Pons (tissue), 1 donor: ENCODE measurements at regions not wholly inside any gene's neighbourhood (a gene's known extent, or its start where the extent isn't known, plus 50 kb on each side); places are given as distances from the start of the nearest gene placed in this dataset.

ENCODE experiments used
- DNase-seq: peaks from one replicate; pipeline ENCODE4 v3.0.0-alpha.2; 2016; ENCODE audit warnings: low spot score

- no peak for DNase-seq
These were observed 157.7 kb downstream of the PAPSS1 start for GRCh38 chr4:107562316-107562715.

- DNase-seq: no peak
These were observed 158.6 kb downstream of the PAPSS1 start for GRCh38 chr4:107561481-107561880.

- no peak for DNase-seq
These were observed 160.4 kb downstream of the PAPSS1 start for GRCh38 chr4:107559653-107560052.

- no peak for DNase-seq
These were observed 167.7 kb downstream of the PAPSS1 start for GRCh38 chr4:107552306-107552705.

DNA sequence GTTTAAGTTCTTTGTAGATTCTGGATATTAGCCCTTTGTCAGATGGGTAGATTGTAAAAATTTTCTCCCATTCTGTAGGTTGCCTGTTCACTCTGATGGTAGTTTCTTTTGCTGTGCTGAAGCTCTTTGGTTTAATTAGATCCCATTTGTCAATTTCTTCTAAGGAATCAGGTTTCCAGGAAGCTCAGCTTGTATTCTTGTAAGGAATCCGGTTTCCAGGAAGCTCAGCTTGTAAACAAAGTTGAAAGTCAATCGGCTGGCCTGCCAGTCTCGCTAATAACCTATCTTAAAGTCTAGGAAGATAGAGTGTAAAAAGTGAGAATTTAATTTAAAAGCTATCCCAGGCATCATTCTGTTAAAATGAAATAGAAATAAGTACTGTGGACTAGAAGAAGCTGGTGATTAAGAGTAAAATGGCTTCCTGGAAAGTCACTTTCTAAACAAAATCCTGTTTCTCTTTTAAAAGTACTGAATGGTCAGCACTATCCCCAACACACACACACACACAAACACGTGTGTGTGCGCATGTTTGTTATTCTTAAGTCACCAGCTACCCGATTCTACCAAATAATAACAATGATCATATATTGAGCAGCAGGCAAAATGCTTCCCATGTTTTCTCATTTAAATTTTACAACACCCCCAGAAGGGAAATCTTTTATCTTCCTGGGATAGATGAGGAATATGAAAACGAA lies 171.7 kb downstream of the PAPSS1 start:
- DNase-seq: no peak

DNA sequence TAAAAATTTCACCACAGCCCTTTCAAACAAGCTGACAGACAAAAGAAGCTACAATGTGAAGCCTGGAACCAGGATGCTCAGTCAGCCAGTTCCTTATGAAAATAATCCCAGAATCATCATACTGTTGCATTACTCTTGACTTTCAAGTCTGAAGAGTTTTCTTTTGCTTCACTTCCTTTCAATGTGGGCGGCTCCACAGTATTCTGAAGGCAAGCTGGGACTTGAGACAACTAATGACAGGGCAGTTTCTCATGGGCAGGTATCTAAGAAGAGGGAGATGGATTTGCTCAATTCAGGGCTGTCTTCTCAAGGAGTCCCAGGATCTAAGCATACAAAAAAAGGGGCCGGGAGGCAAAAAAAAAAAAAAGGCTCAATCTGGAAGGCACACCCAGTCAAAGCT lies 173.4 kb downstream of the PAPSS1 start:
- DNase-seq: no peak

DNA sequence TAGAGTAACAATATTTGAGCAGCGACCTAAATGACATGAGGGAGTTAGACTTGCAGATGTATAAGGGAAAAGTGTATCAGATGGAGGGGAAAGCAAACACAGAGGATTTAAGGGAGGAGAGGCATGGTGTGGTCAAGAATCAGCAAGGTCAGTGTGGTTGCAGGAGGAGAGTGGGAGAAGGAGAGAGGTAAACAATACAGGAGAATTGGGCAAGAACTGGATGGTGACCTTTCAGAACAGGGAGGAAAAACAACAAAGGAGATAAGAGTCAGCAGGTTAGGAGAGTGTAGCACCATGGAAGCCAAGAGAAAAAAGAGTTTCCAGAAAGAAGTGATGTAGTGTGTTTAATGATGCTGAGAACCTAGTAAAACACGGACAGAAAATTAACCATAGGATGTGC lies 178.5 kb downstream of the PAPSS1 start:
- no peak for DNase-seq

DNA sequence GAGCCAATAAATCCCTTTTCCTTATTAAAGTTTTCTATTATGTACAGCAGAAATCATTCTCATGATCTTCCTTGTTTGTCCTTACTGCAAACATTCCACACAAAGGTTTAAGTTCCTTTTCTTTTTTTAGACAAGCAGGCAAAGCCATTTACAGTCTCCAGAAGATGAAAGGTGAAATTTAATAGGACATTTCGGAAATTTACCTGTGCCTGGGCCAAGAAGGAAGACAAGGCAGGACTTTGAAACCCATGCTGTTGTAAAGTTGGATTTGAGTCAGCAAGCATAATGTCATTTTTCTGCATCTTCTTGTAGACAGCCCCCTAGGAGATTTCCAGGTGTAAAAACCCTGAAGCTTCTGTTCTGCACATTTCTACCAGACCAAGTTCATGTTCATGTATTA lies 188.1 kb downstream of the PAPSS1 start:
- no peak for DNase-seq

GRCh38 chr4:107520368-107520767 lies 199.7 kb downstream of the PAPSS1 start:
- no peak for DNase-seq

GRCh38 chr4:107519053-107519452 lies 201.0 kb downstream of the PAPSS1 start:
- peak; percentile 45 for DNase-seq

DNA sequence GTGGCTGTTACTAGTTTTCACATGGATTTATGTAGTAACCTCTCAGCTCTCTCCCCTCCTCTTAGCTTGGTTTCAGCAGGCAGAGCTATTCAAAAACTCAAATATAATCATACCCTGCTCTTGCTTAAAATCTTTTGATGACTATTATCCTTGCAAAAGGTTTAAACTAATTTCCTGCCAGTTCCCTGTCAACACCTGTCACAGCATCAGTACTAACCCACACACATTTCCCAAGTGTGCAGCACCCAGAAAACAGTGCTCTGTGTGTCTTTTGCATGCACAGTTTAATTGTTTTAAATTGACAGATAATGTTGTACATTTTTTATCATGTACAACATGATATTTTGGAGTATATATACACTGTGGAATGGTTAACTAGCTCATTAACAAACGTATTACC lies 202.0 kb downstream of the PAPSS1 start:
- no peak for DNase-seq

DNA sequence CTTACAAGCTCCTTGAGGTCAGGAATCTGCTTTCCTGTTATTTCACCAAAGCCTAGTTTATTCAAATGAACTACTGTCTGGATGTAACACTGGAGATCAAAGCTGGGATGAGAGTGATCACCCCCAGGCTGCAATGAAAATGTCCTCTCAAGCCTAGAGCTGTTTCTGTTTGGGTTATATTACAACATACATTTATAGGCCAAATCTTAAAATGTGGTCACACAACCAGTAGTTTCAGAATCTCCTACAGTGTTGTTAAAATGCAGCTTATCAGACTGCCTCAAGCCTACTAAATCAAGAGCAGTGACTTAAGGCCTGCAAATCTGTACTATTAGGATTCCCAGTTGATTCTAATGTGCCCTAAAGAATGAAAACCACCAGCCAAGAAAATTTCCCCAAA lies 207.5 kb downstream of the PAPSS1 start:
- DNase-seq: no peak

- no peak for DNase-seq
These were observed 210.4 kb downstream of the PAPSS1 start for GRCh38 chr4:107509615-107510014.

DNA sequence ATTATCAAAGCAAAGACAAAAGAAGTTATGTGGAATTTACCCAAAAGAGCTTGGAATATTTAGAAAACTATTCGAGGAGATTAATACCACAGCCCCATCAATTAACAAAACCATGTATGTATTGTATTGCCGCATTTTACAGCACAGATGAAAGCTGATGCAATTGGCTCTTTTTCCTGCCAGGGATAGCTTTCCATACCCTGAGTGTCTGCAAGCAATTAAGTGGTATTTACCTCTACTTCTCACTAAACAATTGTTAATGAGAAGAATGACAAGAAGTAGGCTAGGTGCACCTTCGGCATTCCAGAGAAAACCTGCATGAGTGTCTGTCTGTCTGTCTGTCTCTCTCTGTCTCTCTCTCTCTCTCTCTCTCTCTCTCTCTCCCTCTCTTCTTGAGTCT lies 219.5 kb downstream of the PAPSS1 start:
- no peak for DNase-seq

DNA sequence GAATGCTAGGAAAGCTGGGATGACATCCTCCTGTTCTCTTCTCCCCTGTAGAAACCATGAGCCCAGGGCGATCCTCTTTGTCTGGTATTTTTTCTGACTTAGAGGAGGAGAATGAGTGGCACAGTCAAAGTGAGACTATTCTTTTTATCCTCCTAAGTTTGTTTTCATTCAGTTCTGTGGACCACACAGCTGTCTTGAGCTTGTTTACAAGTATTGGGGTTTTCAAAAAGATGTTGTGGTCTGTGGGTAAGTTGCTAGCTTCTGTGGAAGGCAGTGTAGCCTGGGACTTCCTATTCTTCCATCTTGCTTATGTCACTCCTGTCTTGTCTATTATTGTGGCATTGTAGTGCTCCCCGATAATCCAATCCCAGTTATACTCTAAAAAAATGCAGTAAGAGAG lies 223.0 kb downstream of the PAPSS1 start:
- DNase-seq: no peak

- DNase-seq: no peak
These were observed 227.5 kb downstream of the PAPSS1 start for GRCh38 chr4:107492566-107492965.

GRCh38 chr4:107490116-107490515 lies 229.9 kb downstream of the PAPSS1 start:
- no peak for DNase-seq

GRCh38 chr4:107483621-107484020 lies 236.4 kb downstream of the PAPSS1 start:
- DNase-seq: peak; percentile 35

DNA sequence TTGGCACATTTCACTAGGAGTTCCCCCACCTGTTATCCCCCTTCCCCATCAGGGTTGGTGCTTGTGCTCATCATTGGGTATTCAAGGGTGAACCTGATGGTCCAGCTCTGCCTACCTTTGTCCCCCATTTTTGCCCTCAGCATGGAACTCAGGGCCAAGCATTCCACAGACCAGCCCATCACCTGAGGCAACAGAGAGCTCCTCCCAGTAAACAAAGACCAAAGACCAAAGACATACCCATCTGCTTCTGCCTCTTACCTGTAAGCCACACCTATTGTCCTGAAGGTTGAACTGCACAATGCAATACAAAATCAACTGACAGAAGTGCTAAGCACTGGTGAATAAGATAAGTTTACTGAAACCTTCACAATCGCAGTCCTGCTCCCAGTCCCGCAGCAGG lies 237.5 kb downstream of the PAPSS1 start:
- DNase-seq: no peak

DNA sequence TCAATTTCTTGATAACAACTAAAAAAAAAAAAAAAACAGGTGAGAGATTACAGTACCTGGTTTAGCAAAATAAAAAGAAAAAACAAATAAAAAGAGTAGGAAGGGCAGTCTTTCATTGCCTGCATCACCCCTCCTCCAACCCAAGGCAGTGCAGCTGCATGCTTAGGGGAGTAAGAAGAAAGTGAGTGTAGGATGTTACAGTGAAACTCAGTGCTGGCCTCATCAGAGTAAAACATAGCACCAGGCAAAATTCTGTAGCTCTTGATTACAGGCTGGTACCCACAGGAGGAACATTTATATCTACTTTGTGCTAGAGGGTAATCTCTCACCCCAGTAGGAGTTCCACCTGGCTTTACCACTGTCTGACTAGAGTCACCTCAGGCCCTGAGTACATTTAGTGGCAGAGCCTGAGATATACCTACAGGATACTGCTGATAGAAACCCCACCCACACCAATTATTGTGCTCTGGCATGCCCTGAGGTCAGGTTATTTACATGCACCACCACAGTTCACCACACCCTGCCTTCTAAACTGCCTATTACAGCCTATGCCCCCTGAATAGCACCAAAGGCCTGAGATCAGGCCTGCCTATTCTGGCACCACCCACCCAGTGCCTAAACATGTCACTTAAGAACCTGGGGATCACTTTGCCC lies 241.6 kb downstream of the PAPSS1 start:
- no peak for DNase-seq

DNA sequence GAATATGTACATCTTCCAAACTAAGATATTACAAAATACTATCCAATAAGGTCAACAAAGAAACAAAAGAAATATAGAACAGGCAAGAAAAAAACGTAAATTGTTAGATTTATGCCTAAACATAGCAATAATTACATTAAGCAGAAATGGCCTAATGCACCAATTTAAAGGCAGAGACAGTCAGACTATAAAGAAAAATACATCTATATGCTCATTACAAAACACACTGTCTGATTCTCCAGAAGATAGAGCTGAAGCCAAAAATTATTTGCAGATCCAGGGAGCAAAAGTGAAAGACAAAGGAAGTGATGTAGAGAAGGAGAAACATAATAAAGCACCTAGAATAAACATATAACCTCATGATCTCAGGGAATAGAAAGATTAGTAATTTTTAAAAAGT lies 246.9 kb downstream of the PAPSS1 start:
- no peak for DNase-seq

DNA sequence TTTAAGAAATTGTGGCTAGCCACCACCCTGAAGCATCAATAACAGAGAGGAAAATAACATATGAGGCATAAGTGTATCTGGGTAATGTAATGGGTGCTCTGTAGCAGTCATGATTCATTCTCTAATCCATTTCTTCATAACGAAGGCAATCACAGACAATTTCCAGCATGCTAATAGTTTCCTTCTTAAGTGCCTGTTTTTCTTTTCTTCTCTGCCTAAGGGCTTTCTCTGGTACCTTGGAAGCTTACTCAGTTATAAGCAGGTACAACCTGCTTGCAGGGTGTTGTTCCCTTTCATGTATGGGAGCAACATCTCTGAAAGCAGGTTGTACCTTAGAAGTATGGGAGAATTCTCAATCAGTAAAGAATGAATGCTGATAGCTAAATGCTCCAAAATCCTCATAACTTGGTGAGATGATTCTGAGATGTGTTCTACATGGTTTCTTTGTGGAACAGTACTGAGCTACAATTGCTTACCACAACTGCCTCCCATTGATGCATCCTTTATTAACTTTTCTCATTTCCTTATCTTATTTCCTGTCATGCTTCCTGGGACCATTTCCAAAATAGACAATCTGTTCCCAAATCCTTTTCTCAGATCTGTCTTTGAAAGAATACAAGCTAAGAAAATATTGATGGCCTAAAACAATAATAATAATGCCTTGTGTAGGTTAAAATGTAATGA lies 247.6 kb downstream of the PAPSS1 start:
- no peak for DNase-seq

DNA sequence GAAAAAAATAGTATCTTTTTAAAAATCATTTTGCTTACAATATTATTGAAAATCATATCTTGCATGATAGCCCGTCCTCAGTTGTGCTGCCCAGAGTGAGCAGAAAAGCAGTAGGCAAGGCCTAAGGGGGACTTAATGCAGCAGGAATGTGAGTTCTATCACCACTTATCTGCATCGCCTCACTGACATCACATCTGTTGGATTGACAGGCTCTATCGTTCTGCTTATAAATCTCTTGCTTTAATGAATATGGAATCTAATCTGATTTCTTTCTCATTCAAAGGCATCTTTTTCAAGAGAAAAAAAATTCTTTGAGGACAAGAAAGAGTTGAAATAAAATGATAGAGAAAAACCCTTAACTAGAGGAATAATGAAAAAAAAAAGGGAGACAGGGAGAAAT lies 249.9 kb downstream of the PAPSS1 start:
- no peak for DNase-seq
